Activated T-cell treated with anti-CD3 and anti-CD28 coated beads for 1 hour (primary cell): ENCODE measurements at regions not wholly inside any gene's neighbourhood (a gene's known extent, or its start where the extent isn't known, plus 50 kb on each side); places are given as distances from the start of the nearest gene placed in this dataset.

Source experiments
- DNase-seq: peaks from one replicate; pipeline ENCODE4 v3.0.0-alpha.2; 2020; ENCODE audit warnings: low read depth

DNA sequence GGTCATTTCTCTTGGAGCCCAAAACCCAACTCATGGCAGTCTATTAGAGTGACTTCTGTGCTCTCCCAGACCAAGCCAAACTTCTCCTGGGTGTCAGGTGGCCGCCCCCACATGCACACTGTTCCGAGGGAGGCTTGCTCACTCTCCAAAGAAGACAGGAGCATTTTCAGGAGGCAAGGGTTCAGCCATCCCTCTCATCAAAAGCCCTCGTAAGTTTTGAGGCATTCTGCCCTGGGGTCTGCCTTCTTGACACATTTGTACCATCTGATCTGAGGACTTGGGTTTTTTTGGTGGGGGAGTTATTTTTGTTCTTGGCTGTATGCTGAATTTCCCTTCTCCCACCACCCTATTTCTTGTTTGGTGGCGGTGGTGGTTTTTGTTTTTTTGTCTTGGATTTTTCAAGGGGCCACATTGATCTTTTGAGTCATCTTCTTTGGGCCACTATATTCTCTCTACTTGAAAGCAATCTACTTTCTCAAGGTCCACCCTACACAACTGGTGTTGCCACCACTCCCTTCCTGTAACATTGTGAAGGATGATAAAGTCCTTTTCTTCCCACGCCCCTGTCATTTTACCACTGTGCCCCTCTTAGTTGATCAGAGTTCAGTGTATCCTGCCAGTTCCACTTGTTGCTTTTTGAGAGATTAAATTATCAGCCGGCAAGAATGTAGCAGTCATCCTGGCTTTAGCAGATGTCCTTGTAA, 255.8 kb downstream of the CYP26B1 start:
- DNase-seq = no peak

DNA sequence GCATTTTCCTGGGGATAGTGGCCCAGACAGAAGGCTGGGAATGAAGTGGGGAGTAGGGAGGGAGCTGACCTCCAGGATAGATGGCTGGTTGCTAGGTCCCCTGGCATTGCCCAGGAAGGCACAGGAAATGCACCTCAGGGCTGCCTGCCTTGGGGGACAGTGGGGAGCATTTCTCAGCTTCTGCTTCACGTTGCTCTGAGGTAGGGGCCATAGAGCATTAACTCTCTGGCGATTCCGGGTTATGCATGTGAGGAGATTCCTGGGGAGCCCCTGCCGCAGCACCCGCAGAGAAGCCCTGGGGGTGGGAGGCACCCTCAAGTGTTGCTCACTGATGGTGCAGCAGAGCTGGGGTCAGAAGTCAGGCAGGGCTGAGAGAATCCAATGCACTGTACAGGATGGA, 256.5 kb downstream of the CYP26B1 start:
- no peak for DNase-seq

DNA sequence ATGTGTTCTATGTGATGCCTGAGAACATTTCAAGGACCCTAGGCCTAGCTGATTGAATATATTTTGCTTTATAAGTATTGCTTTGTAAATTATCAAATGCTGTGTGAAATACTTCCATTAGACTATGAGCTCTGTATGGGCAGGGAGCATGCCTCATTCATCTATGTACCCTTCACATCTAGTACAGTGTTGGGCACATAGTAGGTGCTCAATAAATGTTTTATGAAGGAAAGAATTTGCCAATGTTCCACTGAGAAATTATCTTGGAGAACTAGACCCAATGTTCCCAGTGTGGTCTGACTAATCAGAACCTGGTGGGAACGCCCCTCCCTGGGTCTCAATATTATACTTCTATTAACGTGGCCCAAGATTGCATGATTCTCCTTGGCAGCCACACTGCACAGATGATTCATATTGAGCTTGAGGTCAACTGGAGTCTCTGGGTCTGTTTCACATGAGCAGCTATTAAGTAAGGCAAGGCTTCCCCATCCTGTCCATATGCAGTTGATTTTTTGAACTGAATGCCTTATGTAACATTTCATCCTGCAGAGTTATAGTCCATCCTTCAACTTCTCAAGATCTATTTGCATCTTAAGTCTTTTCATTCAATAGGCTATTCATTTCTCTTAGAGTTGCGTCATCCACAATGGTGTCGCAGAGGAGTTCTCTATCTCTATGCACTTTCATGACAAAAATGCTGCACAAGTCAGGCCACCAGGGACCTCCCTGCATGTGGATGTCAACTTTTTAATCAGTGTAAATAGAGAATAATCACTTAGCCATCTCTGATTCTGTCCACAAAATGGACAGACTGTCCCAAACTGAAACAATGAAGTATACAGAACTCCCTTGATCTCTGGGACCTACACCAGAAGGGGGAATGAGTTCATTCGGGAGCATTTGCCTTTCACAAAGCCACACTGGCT, 257.6 kb downstream of the CYP26B1 start:
- DNase-seq = no peak

DNA sequence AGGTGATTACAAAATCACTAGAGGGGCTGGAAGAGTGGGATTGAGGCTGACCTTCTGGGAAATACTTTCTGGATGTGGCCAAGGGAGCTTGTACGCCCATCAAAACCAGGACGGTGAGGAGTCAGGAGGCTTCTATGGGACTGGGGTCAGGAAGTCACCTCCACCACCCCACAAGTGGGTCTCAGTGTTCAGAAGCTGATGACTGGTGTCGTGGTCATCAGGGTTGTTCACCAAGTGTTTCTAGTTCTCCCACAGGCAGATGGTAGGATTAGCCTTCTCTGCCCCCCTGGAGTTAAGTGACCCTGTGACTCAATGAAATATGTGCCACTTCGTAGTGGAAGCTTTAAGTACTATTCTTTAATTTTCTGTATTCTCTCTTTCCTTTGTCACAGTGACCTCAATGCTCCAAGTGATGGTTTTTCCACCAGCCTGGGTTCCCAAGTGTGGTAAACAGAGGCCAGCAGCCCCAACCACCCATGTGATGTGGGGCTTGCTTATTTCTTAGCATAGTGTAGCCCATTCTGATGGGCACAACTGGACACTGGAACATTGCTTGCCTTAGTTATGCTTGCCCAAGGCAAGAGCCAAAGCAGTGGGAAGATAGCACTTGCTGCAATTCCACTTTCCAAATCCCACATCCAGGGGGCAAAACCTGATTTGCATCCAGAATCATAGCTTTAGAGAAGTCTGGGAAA, 258.8 kb downstream of the CYP26B1 start:
- DNase-seq = no peak

DNA sequence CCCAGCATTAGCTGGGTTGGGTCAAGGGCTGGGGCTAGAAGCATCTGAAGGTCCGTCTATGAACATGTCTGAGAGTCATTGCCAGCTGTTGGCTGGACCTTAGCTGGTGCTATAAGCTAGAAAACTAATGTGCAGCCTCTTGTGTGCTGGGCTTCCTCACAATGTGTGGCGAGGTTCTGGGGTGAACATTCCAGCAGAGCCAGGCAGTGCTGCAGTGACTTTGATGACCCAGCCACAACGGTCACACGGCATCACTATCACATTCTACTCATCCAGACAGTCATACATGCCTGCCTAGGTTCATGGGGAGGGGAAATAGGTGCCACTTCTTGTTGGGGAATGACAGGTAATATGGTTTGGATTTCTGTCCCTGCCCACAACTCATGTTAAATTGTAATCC, 260.5 kb downstream of the CYP26B1 start:
- DNase-seq = no peak

DNA sequence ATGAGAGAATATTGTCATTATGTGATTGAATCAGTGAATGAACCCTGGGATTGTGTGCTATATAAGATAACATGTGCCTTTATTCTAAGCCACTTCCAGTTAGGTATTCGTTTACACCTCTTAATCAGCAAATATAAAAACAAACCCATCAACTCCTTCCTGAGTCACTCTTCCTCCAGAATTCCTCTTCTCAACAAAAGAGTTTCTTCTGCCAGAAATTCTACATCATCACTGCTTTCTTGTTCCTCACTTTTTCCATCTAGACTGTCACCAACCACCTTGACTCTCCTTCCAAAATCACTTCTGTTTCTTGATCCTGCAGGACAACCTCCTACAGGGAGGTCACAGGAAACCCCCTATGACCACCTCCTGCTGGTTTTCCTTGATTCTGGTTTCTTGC, 261.4 kb downstream of the CYP26B1 start:
- no peak for DNase-seq

DNA sequence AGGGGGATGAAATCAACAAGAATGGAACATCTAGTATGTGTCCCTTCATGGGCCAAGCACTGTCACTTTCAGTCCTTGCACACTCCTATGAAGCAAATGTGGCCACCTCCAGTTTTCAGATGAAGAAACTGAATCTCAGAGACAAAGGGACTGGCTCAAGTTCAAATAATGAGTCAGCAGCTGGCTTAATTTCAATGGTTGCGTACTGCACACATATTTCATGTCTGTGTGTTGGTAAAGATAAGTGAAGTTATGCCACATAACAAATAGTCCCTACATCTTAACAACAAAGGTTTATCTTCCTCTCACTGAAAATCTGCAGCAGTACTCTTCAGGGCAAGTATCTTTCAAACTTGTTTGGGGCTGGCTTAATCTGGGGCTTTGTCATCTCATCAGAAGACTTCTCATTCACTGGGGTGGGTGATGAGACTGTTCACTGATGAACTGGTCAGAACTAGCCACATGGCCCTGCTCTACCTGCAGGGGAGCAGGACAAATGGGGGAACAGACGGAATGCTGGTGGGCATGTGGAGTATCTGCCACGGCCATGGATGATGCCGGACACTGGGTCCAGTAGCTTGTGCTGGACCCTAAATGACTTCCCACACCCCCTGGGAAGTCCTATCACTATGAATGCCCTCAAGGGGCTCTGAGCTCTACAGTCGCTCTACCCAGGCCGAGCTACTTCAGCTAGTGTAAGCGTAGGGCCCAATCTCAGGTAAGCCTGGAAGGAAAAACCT, 263.2 kb downstream of the CYP26B1 start:
- no peak for DNase-seq

DNA sequence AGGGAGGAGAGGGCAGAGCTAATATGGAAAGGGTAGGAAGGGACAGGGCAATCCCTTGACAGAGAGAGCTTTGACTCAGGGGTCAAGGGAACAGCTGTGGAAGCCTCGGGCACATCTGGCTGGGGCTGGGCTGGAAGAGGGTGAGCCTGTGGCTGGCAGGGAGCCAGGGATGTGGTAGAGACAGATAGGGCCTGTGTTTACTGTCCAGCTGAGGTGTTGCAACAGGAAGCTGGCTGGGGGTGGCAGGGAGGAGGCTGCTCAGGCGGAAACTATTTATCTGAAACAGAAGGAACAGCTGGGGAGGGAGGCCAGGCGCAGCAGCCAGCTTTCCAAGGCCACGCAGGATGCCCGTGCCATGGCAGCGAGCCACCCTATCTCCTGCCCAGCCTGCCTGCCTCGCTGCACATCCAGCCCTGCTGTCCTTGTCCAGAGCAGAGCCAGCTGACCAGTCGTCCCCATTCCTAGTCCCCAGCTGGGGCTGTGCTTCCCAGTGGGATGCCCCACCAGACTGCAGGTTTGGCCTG, 264.7 kb downstream of the CYP26B1 start:
- DNase-seq = no peak

DNA sequence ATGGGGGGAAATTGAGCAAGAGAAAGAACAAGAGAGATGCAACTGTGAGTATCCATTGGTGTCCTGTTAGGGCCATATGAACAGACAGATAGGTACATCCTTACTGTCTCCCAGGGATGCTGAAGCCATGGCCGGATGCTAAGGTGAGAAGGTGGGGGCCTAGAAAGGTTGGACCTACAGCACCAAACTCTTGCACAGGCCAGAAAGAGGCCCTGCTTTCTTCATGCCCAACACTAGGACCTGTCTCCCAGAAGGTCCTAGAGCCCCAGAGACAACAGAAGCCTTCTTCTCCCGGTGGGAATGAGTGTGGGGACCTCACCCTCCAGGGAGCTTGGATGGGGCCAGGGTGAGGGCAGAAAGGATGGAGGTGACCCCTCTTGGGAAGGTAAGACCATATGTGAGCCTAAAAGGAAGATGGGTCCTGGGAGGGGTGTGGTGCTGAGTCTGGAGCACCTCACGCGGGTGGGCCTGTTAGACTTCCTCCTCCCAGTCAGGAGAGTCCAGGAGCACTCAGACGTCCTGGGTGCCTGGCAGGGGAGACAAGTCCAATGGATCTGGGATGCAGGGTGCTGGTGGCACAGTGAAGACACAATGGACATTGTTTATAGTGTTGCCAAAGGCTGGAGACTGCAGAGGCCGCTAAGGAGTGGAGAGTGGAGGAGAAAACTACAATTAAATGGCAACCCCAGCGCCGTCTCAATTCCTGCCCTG, 265.3 kb downstream of the CYP26B1 start:
- DNase-seq = no peak

DNA sequence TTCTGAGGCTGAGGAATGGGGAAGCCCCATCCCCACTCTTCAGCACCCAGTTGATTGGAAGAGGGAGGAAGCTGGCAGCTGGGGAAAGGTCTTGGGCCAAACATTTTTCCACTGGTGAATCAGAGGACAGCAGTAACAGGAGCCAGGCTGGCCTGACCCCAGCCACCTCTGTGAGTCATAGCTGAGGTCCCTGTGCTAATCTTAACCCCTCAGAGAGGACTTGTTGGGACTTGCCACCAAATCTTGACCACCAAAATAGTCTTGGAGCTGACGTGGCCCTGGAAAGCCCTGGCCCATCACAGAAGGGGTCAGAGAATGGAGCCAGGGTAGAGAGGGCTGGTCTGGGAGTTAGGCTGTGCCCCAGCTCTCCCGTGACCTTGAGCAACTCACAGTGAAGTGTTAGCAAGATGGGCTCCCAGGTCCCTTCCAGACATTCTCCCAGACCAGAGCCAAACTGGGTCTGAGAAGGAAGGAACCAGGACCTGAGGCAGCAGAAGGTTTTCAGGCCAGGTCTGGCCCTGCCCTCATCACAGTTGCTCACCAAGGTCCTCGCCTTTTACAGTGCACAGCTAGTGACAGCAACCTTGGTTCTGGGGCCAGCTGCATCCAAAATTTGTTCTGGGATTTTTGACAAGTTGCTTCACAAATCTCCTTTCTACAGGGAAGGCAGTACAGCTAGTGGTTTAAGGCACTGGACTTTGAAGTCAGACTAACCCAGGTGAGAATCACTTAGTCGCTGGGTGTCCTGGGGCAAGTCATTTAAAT, 266.6 kb downstream of the CYP26B1 start:
- DNase-seq = no peak

DNA sequence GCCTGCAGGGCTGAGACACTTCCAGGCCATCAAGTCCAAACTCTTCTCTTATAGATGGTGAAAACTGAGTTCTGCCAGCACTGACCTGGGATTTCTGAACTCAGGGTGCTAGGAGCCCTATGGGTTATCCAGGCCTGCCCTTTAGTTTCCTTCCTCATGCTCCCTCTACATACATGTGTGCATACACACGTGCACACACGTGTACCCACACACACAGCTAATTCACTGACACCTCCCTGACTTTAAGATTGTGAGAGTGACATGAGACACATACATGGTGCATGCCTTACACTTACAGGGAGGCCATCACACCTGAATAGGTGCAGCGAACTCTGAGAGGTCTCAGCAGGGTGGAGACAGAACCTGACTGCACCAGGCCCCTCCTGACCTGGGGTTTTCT, 267.4 kb downstream of the CYP26B1 start:
- no peak for DNase-seq

DNA sequence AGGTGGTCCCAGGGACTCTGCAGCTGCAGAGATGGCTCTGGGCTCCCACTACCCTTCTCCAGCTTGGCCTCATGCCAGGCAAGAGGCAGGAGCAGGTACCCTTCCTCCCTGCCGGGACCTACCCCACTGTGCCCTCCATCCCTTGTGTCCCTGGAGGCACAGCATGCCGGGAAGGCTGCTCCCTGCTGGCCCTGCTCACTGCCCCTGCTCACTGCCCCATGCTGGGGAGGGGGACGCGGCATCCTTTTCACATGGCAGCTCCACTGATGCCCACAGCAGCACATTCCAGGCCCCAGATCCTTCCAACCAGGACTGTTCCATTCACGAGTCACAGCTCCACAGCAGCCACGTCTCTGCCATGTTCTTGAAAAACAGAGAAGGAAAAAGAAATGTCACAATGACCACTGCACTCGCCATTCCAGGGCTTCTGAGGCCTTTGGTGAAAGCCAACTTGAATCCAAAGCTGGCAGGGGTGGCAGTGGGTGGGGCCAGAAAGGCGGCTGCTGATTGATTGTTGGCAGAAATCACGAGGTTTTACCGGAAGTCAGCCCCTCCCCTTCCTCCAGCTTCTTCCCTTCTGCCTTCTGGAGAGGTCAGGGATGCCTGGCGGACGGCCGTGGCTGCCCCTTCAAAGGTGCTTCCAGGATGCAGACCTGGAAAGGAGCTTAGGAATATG, 268.0 kb downstream of the CYP26B1 start:
- no peak for DNase-seq

DNA sequence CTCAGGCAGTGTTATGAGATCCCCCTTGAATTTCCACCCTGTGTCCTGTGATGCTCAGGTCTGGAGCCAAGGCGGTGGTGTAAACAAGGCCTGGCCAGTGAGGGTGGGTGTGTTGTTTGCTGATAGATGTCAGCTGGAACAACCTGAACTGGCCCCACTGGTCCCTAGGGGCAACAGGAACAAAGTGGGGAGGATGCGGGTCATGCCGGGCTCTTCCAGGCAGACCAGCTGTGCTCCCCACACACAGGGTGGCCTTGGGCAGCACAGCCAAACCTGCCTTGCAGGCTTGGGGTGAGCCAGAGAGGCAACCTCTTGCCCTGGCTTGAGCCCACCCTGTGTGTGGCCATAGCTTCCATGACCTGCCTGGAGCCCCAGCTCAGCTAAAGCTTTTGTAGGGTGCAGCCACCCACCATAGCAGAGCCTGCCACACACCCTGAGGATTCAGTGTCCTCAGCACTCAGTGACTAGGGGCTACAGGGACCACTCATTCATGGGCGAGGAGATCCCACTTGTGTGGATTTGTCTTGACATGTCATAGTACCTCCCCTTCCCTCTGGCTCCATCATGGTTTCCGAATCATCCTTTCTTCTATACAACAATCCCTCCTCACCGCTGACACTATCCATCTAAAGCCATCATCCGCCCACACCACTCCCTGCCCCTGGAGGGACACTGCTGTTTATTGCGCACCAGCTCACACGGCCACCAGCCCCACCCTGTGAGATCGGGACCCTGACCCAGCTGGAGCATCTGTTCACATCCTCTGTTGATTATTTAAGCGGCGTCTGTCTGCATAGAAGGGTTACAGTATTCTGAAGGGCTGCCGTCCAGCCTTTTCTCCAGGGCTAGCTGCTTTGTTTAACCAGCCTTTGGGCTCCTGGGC, 268.8 kb downstream of the CYP26B1 start:
- DNase-seq = no peak

DNA sequence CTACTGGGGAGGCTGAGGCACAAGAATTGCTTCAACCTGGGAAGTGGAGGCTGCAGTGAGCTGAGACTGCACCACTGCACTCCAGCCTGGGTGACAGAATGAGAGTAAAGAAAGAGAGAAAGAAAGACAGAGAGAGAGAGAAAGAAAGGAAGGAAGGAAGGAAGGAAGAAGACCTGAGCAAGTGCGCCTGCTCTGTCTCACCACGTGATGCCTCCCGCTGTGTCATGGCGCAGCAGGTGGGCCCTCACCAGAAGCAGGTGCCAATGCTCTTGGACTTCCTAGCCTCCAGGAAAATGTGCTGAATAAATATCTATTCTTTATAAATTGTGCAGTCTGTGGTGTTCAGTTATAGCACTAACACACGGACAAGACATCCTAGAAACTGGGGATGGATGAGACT, 270.0 kb downstream of the CYP26B1 start:
- DNase-seq = no peak

DNA sequence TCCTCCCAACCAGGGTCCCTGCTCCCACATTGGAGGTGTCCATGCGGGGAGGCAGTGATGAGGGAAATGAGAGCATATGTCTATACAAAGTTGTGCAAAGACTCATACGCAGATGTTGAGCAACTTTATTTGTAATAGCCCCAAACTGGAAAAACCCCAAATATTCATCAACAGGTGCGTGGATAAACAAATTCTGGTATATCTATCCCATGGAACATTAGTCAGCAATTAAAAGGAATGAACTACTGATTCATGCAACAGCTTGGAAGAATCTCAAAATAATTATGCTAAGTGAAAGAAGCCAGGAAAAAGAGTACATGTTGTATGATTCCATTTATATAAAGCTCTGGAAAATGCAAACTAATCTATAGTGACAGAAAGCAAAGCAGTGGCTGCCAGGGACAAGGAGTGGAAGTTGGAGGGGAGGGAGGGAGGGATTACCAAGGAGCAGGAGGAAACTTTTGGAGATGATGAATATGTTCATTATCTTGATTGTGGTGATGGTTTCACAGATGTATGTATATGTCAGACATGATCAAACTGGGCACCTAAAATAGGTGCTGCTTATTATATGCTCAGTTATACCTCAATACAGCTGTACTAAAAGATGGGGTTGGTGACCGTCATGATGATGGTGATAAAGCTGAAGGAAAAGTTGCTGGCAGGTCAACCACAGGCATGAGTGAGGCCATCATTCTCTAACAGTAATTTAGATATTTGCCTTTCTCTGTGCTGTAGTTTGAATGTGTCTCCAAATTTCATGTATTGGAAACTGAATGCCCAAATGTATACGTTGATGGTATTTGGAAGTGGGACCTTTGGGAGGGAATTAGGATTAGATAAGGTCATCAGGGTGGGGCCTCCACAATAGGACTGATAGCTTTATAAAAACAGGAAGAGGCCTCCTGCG, 270.9 kb downstream of the CYP26B1 start:
- DNase-seq = no peak

DNA sequence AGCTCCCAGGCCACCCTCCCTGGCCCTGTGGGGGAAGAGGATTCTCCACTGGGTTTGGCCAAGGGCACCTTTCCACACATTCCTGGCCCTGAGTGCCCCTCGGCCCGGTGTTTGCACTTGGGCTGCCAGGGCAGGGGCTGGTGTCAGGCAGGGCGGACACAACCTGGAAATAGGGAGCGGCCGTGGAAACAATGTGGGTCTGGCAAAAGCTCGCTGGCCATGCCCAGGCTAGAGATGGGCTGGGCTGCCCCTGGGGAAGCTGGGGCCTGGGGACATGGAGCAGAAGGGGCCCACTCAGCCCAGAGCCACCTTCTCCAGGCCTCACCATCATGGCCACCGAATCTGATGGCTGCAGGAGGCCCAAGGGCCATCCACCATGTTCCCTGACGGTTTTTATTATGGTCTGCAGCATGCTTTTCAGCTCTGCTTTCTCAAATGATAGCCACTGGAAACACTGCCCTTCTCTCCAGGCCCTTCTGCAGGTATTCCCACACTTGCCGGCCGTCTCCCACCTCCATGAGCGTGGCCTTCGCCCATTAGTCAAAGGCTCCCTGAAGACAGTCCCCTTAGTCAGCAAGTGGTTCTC, 275.1 kb downstream of the CYP26B1 start:
- DNase-seq = no peak

DNA sequence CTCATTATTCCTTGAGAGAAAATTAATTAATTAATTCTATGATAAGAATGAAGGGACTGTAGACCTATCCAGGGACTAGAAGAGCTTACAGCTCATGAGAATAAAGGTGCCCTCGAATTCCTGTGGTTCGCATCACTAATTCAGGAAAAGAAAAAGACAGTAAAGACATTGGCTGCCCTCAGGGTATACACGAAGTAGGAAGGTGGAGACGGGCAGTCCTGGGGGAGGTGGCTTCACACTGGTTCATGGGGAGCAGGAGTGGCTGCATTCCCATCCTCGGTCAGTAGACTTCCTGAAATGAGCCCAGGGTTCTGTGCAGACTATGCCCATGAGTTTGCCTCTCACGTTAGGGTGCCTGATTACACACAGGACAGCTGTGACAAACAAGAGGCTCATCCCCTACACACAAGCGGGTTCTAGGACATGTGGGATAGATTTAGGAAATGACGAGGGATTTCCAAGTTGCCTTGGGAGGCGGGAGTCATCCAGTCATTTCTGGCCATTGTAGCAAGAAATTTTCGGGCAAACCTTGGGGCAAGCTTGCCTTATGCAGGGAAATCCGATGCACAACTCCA, 282.2 kb downstream of the CYP26B1 start:
- no peak for DNase-seq
